HCT116 (cell line): ENCODE measurements at regions not wholly inside any gene's neighbourhood (a gene's known extent, or its start where the extent isn't known, plus 50 kb on each side); places are given as distances from the start of the nearest gene placed in this dataset.
"Not testable (repeated sequence)": the region's sequence is repeated elsewhere in the genome, so short reads cannot be mapped to it uniquely, and the experiment has no call there.

ENCODE experiments used
- ATAC-seq: fragments of 200-7000 bp; cut with Tn5 transposase; 2 replicates; pipeline ENCODE4 v1.9.1; 2020; ENCODE audit warnings: mild to moderate bottlenecking, moderate library complexity
- BruUV-seq: library from RNA; stranded (reverse); fragments of 400-500 nt; replicated peaks from 2 replicates; lab custom pipeline; 2021; lab: Mats Ljungman, UMichigan
- CTCF ChIA-PET: fragments of 300-600 bp; sonication (Branson Sonifier 250); formaldehyde crosslinking; loops from one replicate; lab custom pipeline; 2021; ENCODE audit warnings: antibody characterized with exemption; lab: Charles Lee
- POLR2A ChIA-PET: fragments of 300-600, 350-600 bp; sonication (Branson Sonifier 250); formaldehyde crosslinking; loops from one replicate; lab custom pipeline; 2021; ENCODE audit warnings: antibody characterized with exemption; lab: Charles Lee
- RAD21 ChIA-PET, 2 experiments: fragments of 300-600 bp; sonication (Branson Sonifier 250); formaldehyde crosslinking; loops; one replicate each; lab custom pipeline; 2023; ENCODE audit warnings: low total read pairs in 2 of 2; ENCODE audit not compliant: uncharacterized antibody in 2 of 2, unreplicated experiment in 2 of 2, low non-redundant PET in 1 of 2; lab: Charles Lee
- DNase-seq: peaks from one replicate; pipeline ENCODE4 v3.0.0-alpha.2; 2010; ENCODE audit warnings: low read depth, low spot score
- H2AFZ ChIP-seq: fragments of 200-600 bp; shearing (Covaris generic), sonication (generic); 2 replicates; pipeline ENCODE4 v1.6.1; 2017; ENCODE audit warnings: low read depth, mixed run types, mixed read lengths, antibody characterized with exemption, low read length; ENCODE audit not compliant: poor library complexity, severe bottlenecking
- H3K27ac ChIP-seq: 2 replicates; pipeline ENCODE4 v1.5.1; 2012; ENCODE audit warnings: low read depth, low read length
- H3K27me3 ChIP-seq: fragments of 200-600 bp; sonication (generic); 2 replicates; pipeline ENCODE4 v1.6.1; 2016; ENCODE audit warnings: mixed run types, low read length, mixed read lengths; ENCODE audit not compliant: insufficient read depth
- H3K36me3 ChIP-seq, 2 experiments: fragments of 200-500 bp in 1 of 2; fragments of 200-600 bp in 1 of 2; sonication (Bioruptor generic) in 1 of 2; sonication (generic) in 1 of 2; 2 replicates each; pipeline versions ENCODE4 v1.5.1 to v1.6.1; 2014 to 2016; ENCODE audit warnings: low read length in 2 of 2, inconsistent platforms in 1 of 2, mixed read lengths in 1 of 2, mixed run types in 1 of 2; ENCODE audit not compliant: insufficient read depth in 2 of 2, control insufficient read depth in 1 of 2
- H3K4me1 ChIP-seq, 2 experiments: fragments of 200-600 bp in 1 of 2; sonication (generic) in 1 of 2; 2 replicates each; pipeline versions ENCODE4 v1.5.1 to v1.6.1; 2012 to 2017; ENCODE audit warnings: low read length in 2 of 2, inconsistent platforms in 1 of 2, mild to moderate bottlenecking in 1 of 2, mixed read lengths in 1 of 2, mixed run types in 1 of 2, moderate library complexity in 1 of 2; ENCODE audit not compliant: insufficient read depth in 2 of 2, control insufficient read depth in 1 of 2
- H3K4me2 ChIP-seq: fragments of 200-600 bp; sonication (generic); 2 replicates; pipeline ENCODE4 v1.6.1; 2017; ENCODE audit warnings: mixed run types, low read length, mixed read lengths
- H3K4me3 ChIP-seq, 2 experiments: fragments of 200-600 bp in 1 of 2; sonication (generic) in 1 of 2; replicated peaks in 1 of 2; 2 replicates each; pipeline ENCODE4 v1.5.1; 2011 to 2016; ENCODE audit warnings: low read length in 2 of 2, control low read depth in 1 of 2, low read depth in 1 of 2, mild to moderate bottlenecking in 1 of 2, mixed read lengths in 1 of 2, mixed run types in 1 of 2
- H3K79me2 ChIP-seq: fragments of 200-600 bp; sonication (generic); 2 replicates; pipeline ENCODE4 v1.6.1; 2017; ENCODE audit warnings: mild to moderate bottlenecking, mixed run types, low read length, moderate library complexity, mixed read lengths; ENCODE audit not compliant: insufficient read depth
- H3K9ac ChIP-seq: fragments of 200-600 bp; sonication (generic); 2 replicates; pipeline ENCODE4 v1.6.1; 2016; ENCODE audit warnings: low read length, mixed read lengths
- H3K9me2 ChIP-seq: fragments of 200-600 bp; sonication (generic), shearing (Covaris generic); 2 replicates; pipeline ENCODE4 v1.6.1; 2017; ENCODE audit warnings: mixed run types, mild to moderate bottlenecking, moderate library complexity; ENCODE audit not compliant: insufficient read depth
- H3K9me3 ChIP-seq, 2 experiments: fragments of 200-500 bp in 1 of 2; fragments of 200-600 bp in 1 of 2; sonication (Bioruptor generic) in 1 of 2; sonication (generic) in 1 of 2; 2 replicates each; pipeline ENCODE4 v1.6.1; 2014 to 2017; ENCODE audit warnings: low read length in 2 of 2, mixed read lengths in 2 of 2, inconsistent platforms in 1 of 2, low read depth in 1 of 2, mild to moderate bottlenecking in 1 of 2, mixed run types in 1 of 2, moderate library complexity in 1 of 2; ENCODE audit not compliant: control insufficient read depth in 1 of 2, insufficient read depth in 1 of 2
- H4K20me1 ChIP-seq: fragments of 200-600 bp; sonication (generic), shearing (Covaris generic); 2 replicates; pipeline ENCODE4 v1.6.1; 2017; ENCODE audit warnings: mixed run types, mild to moderate bottlenecking, moderate library complexity; ENCODE audit not compliant: insufficient read depth
- EZH2phosphoT487 ChIP-seq: fragments of 200-600 bp; IDR thresholded peaks from 2 replicates; pipeline ENCODE4 v1.6.1; 2018; ENCODE audit warnings: antibody characterized with exemption, borderline replicate concordance
- FOSL1 ChIP-seq: IDR thresholded peaks from 2 replicates; pipeline ENCODE4 v1.6.1; 2012; ENCODE audit warnings: low read depth
- RAD21 ChIP-seq: IDR thresholded peaks from 2 replicates; pipeline ENCODE4 v1.6.1; 2012; ENCODE audit warnings: low read depth, mild to moderate bottlenecking
- SIN3A ChIP-seq: IDR thresholded peaks from 2 replicates; pipeline ENCODE4 v1.6.1; 2012; ENCODE audit warnings: low read depth
- TCF7L2 ChIP-seq: IDR thresholded peaks from 2 replicates; pipeline ENCODE4 v1.7.0; 2011; ENCODE audit warnings: borderline replicate concordance, inconsistent platforms; ENCODE audit not compliant: insufficient read depth, insufficient read length; ENCODE audit errors: extremely low read depth
- YY1 ChIP-seq: IDR thresholded peaks from 2 replicates; pipeline ENCODE4 v1.6.1; 2011; ENCODE audit warnings: low read length, low read depth, moderate library complexity, mild to moderate bottlenecking; ENCODE audit not compliant: insufficient replicate concordance; ENCODE audit errors: extremely low read depth
- ZBTB33 ChIP-seq: IDR thresholded peaks from 2 replicates; pipeline ENCODE4 v1.6.1; 2011; ENCODE audit warnings: mild to moderate bottlenecking, low read length, moderate library complexity; ENCODE audit not compliant: insufficient replicate concordance; ENCODE audit errors: extremely low read depth
- ZFX ChIP-seq: fragments of 450-650 bp; IDR thresholded peaks from 2 replicates; pipeline ENCODE4 v1.6.1; 2017
- intact Hi-C: fragments of 100-400 bp; cut with micrococcal nuclease; formaldehyde crosslinking; loops from 2 replicates; pipeline ENCODE4 v1.10.0; 2022
- TF ChIP-seq, protein P1 (sequence below): IDR thresholded peaks from 2 replicates; pipeline ENCODE4 v1.6.1; 2012

GRCh38 chr22:17300926-17301325, 68.3 kb upstream of the CECR2 start:
- no peaks in the 10 kb centered on the region for H3K4me1 ChIP-seq
- no peak overlapping the region for H2AFZ ChIP-seq
- no peak overlapping the region for H3K4me2 ChIP-seq
- DNase-seq = no peak
- ATAC-seq = no peak
- CTCF ChIA-PET = no interaction called here
- no peaks in the 10 kb centered on the region for H3K36me3 ChIP-seq
- no peak for TF ChIP-seq TCF7L2
- TF ChIP-seq YY1 = no peak
- no peak for TF ChIP-seq ZBTB33
- TF ChIP-seq ZFX = no peak
- TF ChIP-seq, protein P1, sequence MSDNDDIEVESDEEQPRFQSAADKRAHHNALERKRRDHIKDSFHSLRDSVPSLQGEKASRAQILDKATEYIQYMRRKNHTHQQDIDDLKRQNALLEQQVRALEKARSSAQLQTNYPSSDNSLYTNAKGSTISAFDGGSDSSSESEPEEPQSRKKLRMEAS = no peak
- no peak for TF ChIP-seq RAD21
- no peak for TF ChIP-seq EZH2phosphoT487
- no peak for TF ChIP-seq FOSL1
- TF ChIP-seq SIN3A = no peak
- TF ChIP-seq, all 23 proteins: peak for 0
- intact Hi-C loops = no loop called here
- Histone ChIP-seq H3K9ac (no peak overlapping the region), H3K4me3 (no peak overlapping the region), H3K27ac (no peak overlapping the region), H3K9me3 (no peaks in the 10 kb centered on the region), H3K27me3 (no peaks in the 10 kb centered on the region), H3K9me2 (no peaks in the 10 kb centered on the region), H4K20me1 (no peaks in the 10 kb centered on the region), H3K79me2 (no peaks in the 10 kb centered on the region)
- BruUV-seq = no TSS peak
- RAD21 ChIA-PET = no interaction called here
- POLR2A ChIA-PET = interaction anchor here (1.2 kb wide), 1 partner anchor 26 kb away, joined by 4 read pairs; no protein-coding TSS in a partner anchor

DNA sequence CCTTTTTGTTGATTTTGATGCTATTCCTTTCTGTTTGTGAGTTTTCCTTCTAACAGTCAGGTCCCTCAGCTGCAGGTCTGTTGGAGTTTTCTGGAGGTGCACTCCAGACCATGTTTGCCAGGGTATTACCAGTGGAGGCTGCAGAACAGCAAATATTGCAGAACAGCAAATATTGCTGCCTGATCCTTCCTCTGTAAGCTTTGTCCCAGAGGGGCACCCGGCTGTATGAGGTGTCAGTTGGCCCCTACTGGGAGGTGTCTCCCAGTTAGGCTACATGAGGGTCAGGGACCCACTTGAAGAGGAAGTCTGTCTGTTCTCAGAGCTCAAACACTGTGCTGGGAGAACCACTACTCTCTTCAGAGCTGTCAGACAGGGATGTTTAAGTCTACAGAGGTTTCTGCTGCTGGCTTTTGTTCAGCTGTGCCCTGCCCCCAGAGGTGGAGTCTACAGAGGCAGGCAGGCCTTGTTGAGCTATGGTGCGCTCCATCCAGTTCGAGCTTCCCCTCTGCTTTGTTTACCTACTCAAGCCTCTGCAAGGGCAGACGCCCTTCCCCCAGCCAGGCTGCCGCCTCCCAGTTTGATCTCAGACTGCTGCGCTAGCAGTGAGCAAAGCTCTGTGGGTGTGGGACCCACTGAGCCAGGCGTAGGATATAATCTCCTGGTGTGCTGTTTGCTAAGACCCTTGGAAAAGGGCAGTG, 70.3 kb upstream of the CECR2 start:
- H4K20me1 ChIP-seq, H3K27me3 ChIP-seq, DNase-seq, H3K79me2 ChIP-seq, H3K4me2 ChIP-seq, H3K4me3 ChIP-seq, H3K9ac ChIP-seq, POLR2A ChIA-PET, ATAC-seq, H3K9me2 ChIP-seq, CTCF ChIA-PET, H3K27ac ChIP-seq, H2AFZ ChIP-seq, BruUV-seq, RAD21 ChIA-PET, H3K9me3 ChIP-seq, H3K36me3 ChIP-seq, H3K4me1 ChIP-seq: not testable (repeated sequence)
- intact Hi-C loops = loop anchor here (1.0 kb wide), 1 partner anchor 10 kb away; no protein-coding TSS in a partner anchor
